Limb (tissue), 2 donors: ENCODE measurements at regions not wholly inside any gene's neighbourhood (a gene's known extent, or its start where the extent isn't known, plus 50 kb on each side); places are given as distances from the start of the nearest gene placed in this dataset.

Experiments used
- DNase-seq, 2 donors: peaks; one replicate each; pipeline ENCODE4 v3.0.0-alpha.2; 2016; ENCODE audit errors: extremely low spot score in 2 of 2

GRCh38 chr19:30712431-30713337 lies 340.5 kb downstream of the ZNF536 start:
- DNase-seq, result no peak

GRCh38 chr19:30711826-30712225 lies 339.6 kb downstream of the ZNF536 start:
- no peak for DNase-seq

GRCh38 chr19:30711296-30711695 lies 339.1 kb downstream of the ZNF536 start:
- peak in 1 of 2 donors; percentile 55 for DNase-seq

- no peak for DNase-seq
Measured at GRCh38 chr19:30710721-30711120, 338.5 kb downstream of the ZNF536 start.

GRCh38 chr19:30708416-30709178 lies 336.4 kb downstream of the ZNF536 start:
- DNase-seq, result no peak

GRCh38 chr19:30704771-30705330 lies 332.7 kb downstream of the ZNF536 start:
- DNase-seq, result no peak

GRCh38 chr19:30703645-30704044 lies 331.5 kb downstream of the ZNF536 start:
- no peak for DNase-seq

GRCh38 chr19:30701178-30701577 lies 329.0 kb downstream of the ZNF536 start:
- no peak for DNase-seq

GRCh38 chr19:30699871-30700280 lies 327.7 kb downstream of the ZNF536 start:
- DNase-seq, result no peak

GRCh38 chr19:30696514-30696913 lies 324.3 kb downstream of the ZNF536 start:
- DNase-seq, result peak in 1 of 2 donors; percentile 54

GRCh38 chr19:30695171-30695875 lies 323.1 kb downstream of the ZNF536 start:
- no peak for DNase-seq

- DNase-seq, result no peak
Measured at GRCh38 chr19:30694156-30694755, 322.1 kb downstream of the ZNF536 start.

GRCh38 chr19:30692879-30693503 lies 320.8 kb downstream of the ZNF536 start:
- no peak for DNase-seq

GRCh38 chr19:30692181-30692811 lies 320.1 kb downstream of the ZNF536 start:
- DNase-seq, result peak; percentile 58 to 67

- peak in 1 of 2 donors; percentile 46 for DNase-seq
Measured at GRCh38 chr19:30691819-30692166, 319.6 kb downstream of the ZNF536 start.

GRCh38 chr19:30690935-30691818 lies 319.0 kb downstream of the ZNF536 start:
- no peak for DNase-seq

GRCh38 chr19:30690525-30690924 lies 318.3 kb downstream of the ZNF536 start:
- DNase-seq, result no peak

- DNase-seq, result no peak
Measured at GRCh38 chr19:30689474-30689873, 317.3 kb downstream of the ZNF536 start.

GRCh38 chr19:30688696-30689095 lies 316.5 kb downstream of the ZNF536 start:
- no peak for DNase-seq
